ENCODE measurements at regions not wholly inside any gene's neighbourhood (a gene's known extent, or its start where the extent isn't known, plus 50 kb on each side); places are given as distances from the start of the nearest gene placed in this dataset.

- TF ChIP-seq ZBTB7A (IDR thresholded peaks at IDR 0.05; ENCODE audit: low read depth): no peak
- no peak for TF ChIP-seq NFIC (IDR thresholded peaks at IDR 0.05)
- TF ChIP-seq MAX (IDR thresholded peaks at IDR 0.05): no peak
- no peak for TF ChIP-seq REST (IDR thresholded peaks at IDR 0.05; ENCODE audit: low read depth)
- TF ChIP-seq TCF12 (IDR thresholded peaks at IDR 0.05; ENCODE audit: low read depth): no peak
- no peak for TF ChIP-seq CEBPB (IDR thresholded peaks at IDR 0.05)
Measured at GRCh38 chr5:4208996-4209395, 613.4 kb downstream of the IRX1 start.

- TF ChIP-seq TCF12 (IDR thresholded peaks at IDR 0.05; ENCODE audit: low read depth) (no peak), CEBPB (IDR thresholded peaks at IDR 0.05) (no peak), TEAD4 (IDR thresholded peaks at IDR 0.05) (no peak), EGR1 (IDR thresholded peaks at IDR 0.05) (no peak), TAF1 (IDR thresholded peaks at IDR 0.05; ENCODE audit: low read depth) (no peak), FOXM1 (IDR thresholded peaks at IDR 0.05; ENCODE audit: borderline replicate concordance, low read depth) (no peak), RAD21 (IDR thresholded peaks at IDR 0.05; ENCODE audit: low read depth) (no peak)
Measured at GRCh38 chr5:4212071-4212739, 616.6 kb downstream of the IRX1 start.

- TF ChIP-seq MAX (IDR thresholded peaks at IDR 0.05) (no peak), YY1 (IDR thresholded peaks at IDR 0.05; ENCODE audit: low read depth) (no peak), TEAD4 (IDR thresholded peaks at IDR 0.05) (no peak), CEBPB (IDR thresholded peaks at IDR 0.05) (no peak), CREB1 (IDR thresholded peaks at IDR 0.05; ENCODE audit: low read depth) (no peak), RAD21 (IDR thresholded peaks at IDR 0.05; ENCODE audit: low read depth) (no peak), NFIC (IDR thresholded peaks at IDR 0.05) (no peak), EGR1 (IDR thresholded peaks at IDR 0.05) (no peak), FOXM1 (IDR thresholded peaks at IDR 0.05; ENCODE audit: borderline replicate concordance, low read depth) (no peak)
Measured at GRCh38 chr5:4212981-4213819, 617.6 kb downstream of the IRX1 start.

- TF ChIP-seq EP300 (IDR thresholded peaks at IDR 0.05; ENCODE audit: borderline replicate concordance) (no peak), EGR1 (IDR thresholded peaks at IDR 0.05) (no peak), FOXM1 (IDR thresholded peaks at IDR 0.05; ENCODE audit: borderline replicate concordance, low read depth) (no peak), CREB1 (IDR thresholded peaks at IDR 0.05; ENCODE audit: low read depth) (no peak), TCF12 (IDR thresholded peaks at IDR 0.05; ENCODE audit: low read depth) (no peak), RAD21 (IDR thresholded peaks at IDR 0.05; ENCODE audit: low read depth) (no peak), TAF1 (IDR thresholded peaks at IDR 0.05; ENCODE audit: low read depth) (no peak), ZBTB7A (IDR thresholded peaks at IDR 0.05; ENCODE audit: low read depth) (no peak), YY1 (IDR thresholded peaks at IDR 0.05; ENCODE audit: low read depth) (no peak)
Measured at GRCh38 chr5:4215143-4215542, 619.5 kb downstream of the IRX1 start.

- TF ChIP-seq FOXM1 (IDR thresholded peaks at IDR 0.05; ENCODE audit: borderline replicate concordance, low read depth): no peak
- no peak for TF ChIP-seq RAD21 (IDR thresholded peaks at IDR 0.05; ENCODE audit: low read depth)
- no peak for TF ChIP-seq EP300 (IDR thresholded peaks at IDR 0.05; ENCODE audit: borderline replicate concordance)
- TF ChIP-seq CREB1 (IDR thresholded peaks at IDR 0.05; ENCODE audit: low read depth): no peak
- TF ChIP-seq YY1 (IDR thresholded peaks at IDR 0.05; ENCODE audit: low read depth): no peak
- no peak for TF ChIP-seq TCF12 (IDR thresholded peaks at IDR 0.05; ENCODE audit: low read depth)
- no peak for TF ChIP-seq MAX (IDR thresholded peaks at IDR 0.05)
- no peak for TF ChIP-seq NFIC (IDR thresholded peaks at IDR 0.05)
- TF ChIP-seq CEBPB (IDR thresholded peaks at IDR 0.05): no peak
- TF ChIP-seq TAF1 (IDR thresholded peaks at IDR 0.05; ENCODE audit: low read depth): no peak
- TF ChIP-seq TEAD4 (IDR thresholded peaks at IDR 0.05): no peak
- no peak for TF ChIP-seq REST (IDR thresholded peaks at IDR 0.05; ENCODE audit: low read depth)
Measured at GRCh38 chr5:4216142-4216541, 620.5 kb downstream of the IRX1 start.

GRCh38 chr5:4220016-4220415 lies 624.4 kb downstream of the IRX1 start:
- TF ChIP-seq TCF12 (IDR thresholded peaks at IDR 0.05; ENCODE audit: low read depth): no peak
- TF ChIP-seq TAF1 (IDR thresholded peaks at IDR 0.05; ENCODE audit: low read depth): no peak
- no peak for TF ChIP-seq YY1 (IDR thresholded peaks at IDR 0.05; ENCODE audit: low read depth)
- TF ChIP-seq CEBPB (IDR thresholded peaks at IDR 0.05): no peak
- TF ChIP-seq NFIC (IDR thresholded peaks at IDR 0.05): no peak
- TF ChIP-seq CREB1 (IDR thresholded peaks at IDR 0.05; ENCODE audit: low read depth): no peak
- no peak for TF ChIP-seq MAX (IDR thresholded peaks at IDR 0.05)
- TF ChIP-seq TEAD4 (IDR thresholded peaks at IDR 0.05): no peak
- TF ChIP-seq EGR1 (IDR thresholded peaks at IDR 0.05): no peak
- no peak for TF ChIP-seq RAD21 (IDR thresholded peaks at IDR 0.05; ENCODE audit: low read depth)
- no peak for TF ChIP-seq ZBTB7A (IDR thresholded peaks at IDR 0.05; ENCODE audit: low read depth)
- TF ChIP-seq USF1 (IDR thresholded peaks at IDR 0.05): no peak
- TF ChIP-seq EP300 (IDR thresholded peaks at IDR 0.05; ENCODE audit: borderline replicate concordance): no peak
- TF ChIP-seq REST (IDR thresholded peaks at IDR 0.05; ENCODE audit: low read depth): no peak
- TF ChIP-seq FOXM1 (IDR thresholded peaks at IDR 0.05; ENCODE audit: borderline replicate concordance, low read depth): no peak

Data from Ishikawa (cell line).